HEK293 (cell line): ENCODE measurements at regions not wholly inside any gene's neighbourhood (a gene's known extent, or its start where the extent isn't known, plus 50 kb on each side); places are given as distances from the start of the nearest gene placed in this dataset.

ENCODE experiments used
- CTCF ChIA-PET: fragments of 350-600 bp; formaldehyde crosslinking; extraction: SDS; loops from one replicate; lab custom pipeline; 2021; ENCODE audit warnings: antibody characterized with exemption; lab: Yijun Ruan, JAX
- POLR2A ChIA-PET: fragments of 300-600 bp; formaldehyde crosslinking; extraction: SDS; loops from one replicate; lab custom pipeline; 2020; ENCODE audit warnings: antibody characterized with exemption, inconsistent platforms; lab: Yijun Ruan, JAX
- H3K27ac ChIP-seq: fragments of 200-500 bp; sonication (Bioruptor generic); 2 replicates; pipeline ENCODE4 v1.5.1; 2014; ENCODE audit warnings: low read depth, low read length, control low read depth, inconsistent platforms; ENCODE audit errors: extremely low read depth
- H3K36me3 ChIP-seq, 2 experiments: fragments of 200-500 bp in 1 of 2; sonication (Bioruptor generic) in 1 of 2; 1 replicate in 1 of 2; 2 replicates in 1 of 2; pipeline ENCODE4 v1.5.1; 2014 to 2017; ENCODE audit warnings: inconsistent platforms in 2 of 2, low read length in 2 of 2; ENCODE audit not compliant: control insufficient read depth in 2 of 2, insufficient read depth in 1 of 2
- H3K4me1 ChIP-seq: fragments of 200-500 bp; sonication (Bioruptor generic); 2 replicates; pipeline ENCODE4 v1.5.1; 2014; ENCODE audit warnings: mild to moderate bottlenecking, low read length, inconsistent platforms; ENCODE audit not compliant: control insufficient read depth, insufficient read depth
- H3K4me3 ChIP-seq: 2 replicates; pipeline ENCODE4 v1.5.1; 2011; ENCODE audit warnings: low read depth, mild to moderate bottlenecking, control low read depth, low read length, moderate library complexity
- H3K9me3 ChIP-seq: fragments of 200-500 bp; sonication (Bioruptor generic); 2 replicates; pipeline ENCODE4 v1.5.1; 2014; ENCODE audit warnings: low read depth, low read length, inconsistent platforms; ENCODE audit not compliant: control insufficient read depth, insufficient read depth
- OVOL3 ChIP-seq: fragments of 450-650 bp; formaldehyde crosslinking; IDR thresholded peaks from 2 replicates; pipeline ENCODE4 v1.5.1; 2016; ENCODE audit warnings: missing biosample characterization, missing genetic modification characterization
- SCRT1 ChIP-seq: fragments of 450-650 bp; formaldehyde crosslinking; IDR thresholded peaks from 2 replicates; pipeline ENCODE4 v1.5.1; 2016; ENCODE audit warnings: missing biosample characterization, missing genetic modification characterization, borderline replicate concordance
- SCRT2 ChIP-seq: fragments of 450-650 bp; formaldehyde crosslinking; IDR thresholded peaks from 2 replicates; pipeline ENCODE4 v1.5.1; 2016; ENCODE audit warnings: missing biosample characterization, missing genetic modification characterization
- SETDB1 ChIP-seq: IDR thresholded peaks from one replicate; pipeline ENCODE4 v1.6.1; 2017; ENCODE audit warnings: mild to moderate bottlenecking, low read length, moderate library complexity, mixed read lengths; ENCODE audit not compliant: insufficient read length
- SP7 ChIP-seq: fragments of 450-650 bp; formaldehyde crosslinking; IDR thresholded peaks from 2 replicates; pipeline ENCODE4 v1.5.1; 2016; ENCODE audit warnings: missing biosample characterization, missing genetic modification characterization
- ZBTB49 ChIP-seq: fragments of 450-650 bp; formaldehyde crosslinking; IDR thresholded peaks from 2 replicates; pipeline ENCODE4 v1.5.1; 2016; ENCODE audit warnings: missing biosample characterization, missing genetic modification characterization, low read depth
- ZFP3 ChIP-seq: fragments of 450-650 bp; formaldehyde crosslinking; IDR thresholded peaks from 2 replicates; pipeline ENCODE4 v1.5.1; 2016; ENCODE audit warnings: low read depth, missing biosample characterization, missing genetic modification characterization
- ZNF10 ChIP-seq: fragments of 450-650 bp; formaldehyde crosslinking; IDR thresholded peaks from 2 replicates; pipeline ENCODE4 v1.5.1; 2017; ENCODE audit warnings: missing biosample characterization, missing genetic modification characterization
- ZNF112 ChIP-seq: fragments of 450-650 bp; formaldehyde crosslinking; IDR thresholded peaks from 2 replicates; pipeline ENCODE4 v1.5.0; 2017; ENCODE audit warnings: missing biosample characterization, missing genetic modification characterization
- ZNF114 ChIP-seq: fragments of 450-650 bp; formaldehyde crosslinking; IDR thresholded peaks from 2 replicates; pipeline ENCODE4 v1.5.0; 2017; ENCODE audit warnings: missing biosample characterization, missing genetic modification characterization
- ZNF157 ChIP-seq: fragments of 450-650 bp; formaldehyde crosslinking; IDR thresholded peaks from 2 replicates; pipeline ENCODE4 v1.5.1; 2016; ENCODE audit warnings: missing biosample characterization, missing genetic modification characterization
- ZNF239 ChIP-seq: fragments of 450-650 bp; formaldehyde crosslinking; IDR thresholded peaks from 2 replicates; pipeline ENCODE4 v1.5.1; 2016; ENCODE audit warnings: missing biosample characterization, missing genetic modification characterization
- ZNF366 ChIP-seq: fragments of 450-650 bp; formaldehyde crosslinking; conservative IDR thresholded peaks from 2 replicates; pipeline ENCODE4 v1.5.1; 2016; ENCODE audit warnings: missing biosample characterization, missing genetic modification characterization
- ZNF416 ChIP-seq: fragments of 450-650 bp; formaldehyde crosslinking; IDR thresholded peaks from 2 replicates; pipeline ENCODE4 v1.5.1; 2016; ENCODE audit warnings: missing biosample characterization, missing genetic modification characterization
- ZNF48 ChIP-seq: fragments of 450-650 bp; formaldehyde crosslinking; IDR thresholded peaks from 2 replicates; pipeline ENCODE4 v1.5.1; 2016; ENCODE audit warnings: missing biosample characterization, missing genetic modification characterization
- ZNF530 ChIP-seq: fragments of 450-650 bp; formaldehyde crosslinking; IDR thresholded peaks from 2 replicates; pipeline ENCODE4 v1.5.1; 2016; ENCODE audit warnings: low read depth, missing biosample characterization, missing genetic modification characterization
- ZNF623 ChIP-seq: fragments of 450-650 bp; formaldehyde crosslinking; IDR thresholded peaks from 2 replicates; pipeline ENCODE4 v1.5.1; 2016; ENCODE audit warnings: missing biosample characterization, missing genetic modification characterization
- ZNF747 ChIP-seq: fragments of 450-650 bp; formaldehyde crosslinking; IDR thresholded peaks from 2 replicates; pipeline ENCODE4 v1.5.1; 2016; ENCODE audit warnings: missing biosample characterization, missing genetic modification characterization
- ZNF785 ChIP-seq: fragments of 450-650 bp; formaldehyde crosslinking; IDR thresholded peaks from 2 replicates; pipeline ENCODE4 v1.5.1; 2016; ENCODE audit warnings: missing biosample characterization, missing genetic modification characterization
- TF ChIP-seq, protein P1 (sequence below): fragments of 450-650 bp; formaldehyde crosslinking; IDR thresholded peaks from 2 replicates; pipeline ENCODE4 v1.5.1; 2016; ENCODE audit warnings: missing biosample characterization, missing genetic modification characterization
- TF ChIP-seq, protein P2 (sequence below): sonication (generic); formaldehyde crosslinking; IDR thresholded peaks from 2 replicates; pipeline ENCODE4 v1.8.1; 2022; ENCODE audit warnings: mild to moderate bottlenecking, moderate library complexity, missing genetic modification reagents
- TF ChIP-seq, protein P3 (sequence below): fragments of 450-650 bp; formaldehyde crosslinking; IDR thresholded peaks from 2 replicates; pipeline ENCODE4 v1.5.1; 2016; ENCODE audit warnings: missing biosample characterization, missing genetic modification characterization

- no peak overlapping the region for H3K4me3 ChIP-seq
- no peak overlapping the region for H3K27ac ChIP-seq
- POLR2A ChIA-PET, result no interaction called here
Observed at GRCh38 chr6:156699017-156699421, 78.2 kb upstream of the ARID1B start.

GRCh38 chr6:156698239-156699016 lies 78.8 kb upstream of the ARID1B start:
- no peak overlapping the region for H3K4me3 ChIP-seq
- no peaks in the 10 kb centered on the region for H3K36me3 ChIP-seq
- H3K27ac ChIP-seq, result no peak overlapping the region
- TF ChIP-seq ZNF48 (no peak), ZNF747 (no peak), ZNF10 (tag by site-specific recombination) (no peak), SETDB1 (no peak), OVOL3 (tag by site-specific recombination) (no peak), ZNF114 (tag by site-specific recombination) (no peak), ZNF157 (tag by site-specific recombination) (no peak), ZNF530 (tag by site-specific recombination) (no peak), ZNF112 (no peak), ZNF416 (no peak), ZFP3 (tag by site-specific recombination) (no peak), ZBTB49 (tag by site-specific recombination) (no peak), ZNF366 (tag by site-specific recombination) (no peak), ZNF239 (tag by site-specific recombination) (no peak), SP7 (tag by site-specific recombination) (no peak)
- TF ChIP-seq, protein P1, sequence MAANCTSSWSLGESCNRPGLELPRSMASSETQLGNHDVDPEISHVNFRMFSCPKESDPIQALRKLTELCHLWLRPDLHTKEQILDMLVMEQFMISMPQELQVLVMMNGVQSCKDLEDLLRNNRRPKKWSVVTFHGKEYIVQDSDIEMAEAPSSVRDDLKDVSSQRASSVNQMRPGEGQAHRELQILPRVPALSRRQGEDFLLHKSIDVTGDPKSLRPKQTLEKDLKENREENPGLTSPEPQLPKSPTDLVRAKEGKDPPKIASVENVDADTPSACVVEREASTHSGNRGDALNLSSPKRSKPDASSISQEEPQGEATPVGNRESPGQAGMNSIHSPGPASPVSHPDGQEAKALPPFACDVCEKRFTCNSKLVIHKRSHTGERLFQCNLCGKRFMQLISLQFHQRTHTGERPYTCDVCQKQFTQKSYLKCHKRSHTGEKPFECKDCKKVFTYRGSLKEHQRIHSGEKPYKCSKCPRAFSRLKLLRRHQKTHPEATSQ (tag by site-specific recombination), result no peak
- TF ChIP-seq, protein P2, sequence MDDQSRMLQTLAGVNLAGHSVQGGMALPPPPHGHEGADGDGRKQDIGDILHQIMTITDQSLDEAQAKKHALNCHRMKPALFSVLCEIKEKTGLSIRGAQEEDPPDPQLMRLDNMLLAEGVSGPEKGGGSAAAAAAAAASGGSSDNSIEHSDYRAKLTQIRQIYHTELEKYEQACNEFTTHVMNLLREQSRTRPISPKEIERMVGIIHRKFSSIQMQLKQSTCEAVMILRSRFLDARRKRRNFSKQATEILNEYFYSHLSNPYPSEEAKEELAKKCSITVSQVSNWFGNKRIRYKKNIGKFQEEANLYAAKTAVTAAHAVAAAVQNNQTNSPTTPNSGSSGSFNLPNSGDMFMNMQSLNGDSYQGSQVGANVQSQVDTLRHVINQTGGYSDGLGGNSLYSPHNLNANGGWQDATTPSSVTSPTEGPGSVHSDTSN (CRISPR knock-in tag), result no peak
- TF ChIP-seq, protein P3, sequence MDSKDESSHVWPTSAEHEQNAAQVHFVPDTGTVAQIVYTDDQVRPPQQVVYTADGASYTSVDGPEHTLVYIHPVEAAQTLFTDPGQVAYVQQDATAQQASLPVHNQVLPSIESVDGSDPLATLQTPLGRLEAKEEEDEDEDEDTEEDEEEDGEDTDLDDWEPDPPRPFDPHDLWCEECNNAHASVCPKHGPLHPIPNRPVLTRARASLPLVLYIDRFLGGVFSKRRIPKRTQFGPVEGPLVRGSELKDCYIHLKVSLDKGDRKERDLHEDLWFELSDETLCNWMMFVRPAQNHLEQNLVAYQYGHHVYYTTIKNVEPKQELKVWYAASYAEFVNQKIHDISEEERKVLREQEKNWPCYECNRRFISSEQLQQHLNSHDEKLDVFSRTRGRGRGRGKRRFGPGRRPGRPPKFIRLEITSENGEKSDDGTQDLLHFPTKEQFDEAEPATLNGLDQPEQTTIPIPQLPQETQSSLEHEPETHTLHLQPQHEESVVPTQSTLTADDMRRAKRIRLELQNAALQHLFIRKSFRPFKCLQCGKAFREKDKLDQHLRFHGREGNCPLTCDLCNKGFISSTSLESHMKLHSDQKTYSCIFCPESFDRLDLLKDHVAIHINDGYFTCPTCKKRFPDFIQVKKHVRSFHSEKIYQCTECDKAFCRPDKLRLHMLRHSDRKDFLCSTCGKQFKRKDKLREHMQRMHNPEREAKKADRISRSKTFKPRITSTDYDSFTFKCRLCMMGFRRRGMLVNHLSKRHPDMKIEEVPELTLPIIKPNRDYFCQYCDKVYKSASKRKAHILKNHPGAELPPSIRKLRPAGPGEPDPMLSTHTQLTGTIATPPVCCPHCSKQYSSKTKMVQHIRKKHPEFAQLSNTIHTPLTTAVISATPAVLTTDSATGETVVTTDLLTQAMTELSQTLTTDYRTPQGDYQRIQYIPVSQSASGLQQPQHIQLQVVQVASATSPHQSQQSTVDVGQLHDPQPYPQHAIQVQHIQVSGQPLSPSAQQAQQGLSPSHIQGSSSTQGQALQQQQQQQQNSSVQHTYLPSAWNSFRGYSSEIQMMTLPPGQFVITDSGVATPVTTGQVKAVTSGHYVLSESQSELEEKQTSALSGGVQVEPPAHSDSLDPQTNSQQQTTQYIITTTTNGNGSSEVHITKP (tag by site-specific recombination), result no peak
- CTCF ChIA-PET, result no interaction called here
- POLR2A ChIA-PET, result no interaction called here
- H3K9me3 ChIP-seq, result no peaks in the 10 kb centered on the region
- no peaks in the 10 kb centered on the region for H3K4me1 ChIP-seq

More at GRCh38 chr6:156699017-156699421, 78.2 kb upstream of the ARID1B start:
- Histone ChIP-seq H3K9me3 (no peaks in the 10 kb centered on the region), H3K4me1 (no peaks in the 10 kb centered on the region), H3K36me3 (no peaks in the 10 kb centered on the region)
- TF ChIP-seq SCRT2 (tag by site-specific recombination), result peak; percentile 70
- TF ChIP-seq SCRT1 (tag by site-specific recombination), result no peak
- TF ChIP-seq ZNF785 (tag by site-specific recombination), result no peak
- no peak for TF ChIP-seq ZNF623 (tag by site-specific recombination)
- TF ChIP-seq SP7 (tag by site-specific recombination), result no peak
- CTCF ChIA-PET, result interaction anchor here (1.4 kb wide), 1 partner anchor 54 kb away, joined by 3 read pairs; no protein-coding TSS in a partner anchor
